Glutamatergic neuron (in vitro differentiated cells): ENCODE measurements at regions not wholly inside any gene's neighbourhood (a gene's known extent, or its start where the extent isn't known, plus 50 kb on each side); places are given as distances from the start of the nearest gene placed in this dataset.

ENCODE experiments used
- DNase-seq: peaks from one replicate; pipeline ENCODE4 v3.0.0; 2022
- H3K27ac Mint-ChIP-seq: one replicate; pipeline ENCODE4 v1.8.0; 2020; ENCODE audit warnings: mild to moderate bottlenecking, mixed read lengths, inconsistent platforms; ENCODE audit not compliant: unreplicated experiment
- H3K27me3 Mint-ChIP-seq: one replicate; pipeline ENCODE4 v1.8.0; 2020; ENCODE audit warnings: mild to moderate bottlenecking, moderate library complexity, mixed read lengths, inconsistent platforms; ENCODE audit not compliant: unreplicated experiment
- H3K36me3 Mint-ChIP-seq: one replicate; pipeline ENCODE4 v1.8.0; 2020; ENCODE audit warnings: mild to moderate bottlenecking, mixed read lengths, inconsistent platforms; ENCODE audit not compliant: unreplicated experiment
- H3K4me1 Mint-ChIP-seq: one replicate; pipeline ENCODE4 v1.8.0; 2020; ENCODE audit warnings: mild to moderate bottlenecking, low read depth, mixed read lengths, inconsistent platforms; ENCODE audit not compliant: unreplicated experiment
- H3K4me3 Mint-ChIP-seq: one replicate; pipeline ENCODE4 v1.8.0; 2020; ENCODE audit warnings: mild to moderate bottlenecking, mixed read lengths, inconsistent platforms; ENCODE audit not compliant: unreplicated experiment
- H3K9me3 Mint-ChIP-seq: one replicate; pipeline ENCODE4 v1.8.0; 2020; ENCODE audit warnings: mild to moderate bottlenecking, moderate library complexity, mixed read lengths, inconsistent platforms; ENCODE audit not compliant: unreplicated experiment
- TF ChIP-seq, protein P1 (sequence below): fragments of 200-600 bp; sonication (generic); IDR thresholded peaks from one replicate; pipeline ENCODE4 v1.5.0; 2021; ENCODE audit not compliant: partially characterized antibody, unreplicated experiment

DNA sequence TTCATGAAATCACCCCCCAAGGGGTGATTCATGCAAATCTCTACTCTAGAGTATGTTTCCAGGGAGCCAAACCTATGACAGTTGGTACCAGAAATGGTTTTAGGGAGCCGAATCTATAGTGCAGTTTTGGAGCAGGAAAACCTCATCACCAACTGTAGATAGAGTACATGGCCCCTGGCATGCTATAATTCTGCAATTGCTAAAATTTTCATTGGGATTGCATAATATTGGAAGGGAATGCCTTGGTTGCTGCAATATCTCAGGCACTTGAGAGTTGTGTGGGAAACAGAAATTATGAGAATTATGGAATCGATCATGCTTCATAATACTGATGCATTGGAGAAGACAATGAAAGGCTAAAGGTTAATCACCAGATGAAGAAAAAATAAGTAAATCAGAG, 148.2 kb upstream of the PLPPR1 start:
- Mint-ChIP-seq H3K27ac (no peak overlapping the region), H3K4me3 (no peak overlapping the region), H3K27me3 (no peaks in the 10 kb centered on the region), H3K9me3 (no peaks in the 10 kb centered on the region), H3K36me3 (no peaks in the 10 kb centered on the region), H3K4me1 (peaks cover 4% of the 10 kb centered on the region)
- no peak for DNase-seq
- TF ChIP-seq, protein P1, sequence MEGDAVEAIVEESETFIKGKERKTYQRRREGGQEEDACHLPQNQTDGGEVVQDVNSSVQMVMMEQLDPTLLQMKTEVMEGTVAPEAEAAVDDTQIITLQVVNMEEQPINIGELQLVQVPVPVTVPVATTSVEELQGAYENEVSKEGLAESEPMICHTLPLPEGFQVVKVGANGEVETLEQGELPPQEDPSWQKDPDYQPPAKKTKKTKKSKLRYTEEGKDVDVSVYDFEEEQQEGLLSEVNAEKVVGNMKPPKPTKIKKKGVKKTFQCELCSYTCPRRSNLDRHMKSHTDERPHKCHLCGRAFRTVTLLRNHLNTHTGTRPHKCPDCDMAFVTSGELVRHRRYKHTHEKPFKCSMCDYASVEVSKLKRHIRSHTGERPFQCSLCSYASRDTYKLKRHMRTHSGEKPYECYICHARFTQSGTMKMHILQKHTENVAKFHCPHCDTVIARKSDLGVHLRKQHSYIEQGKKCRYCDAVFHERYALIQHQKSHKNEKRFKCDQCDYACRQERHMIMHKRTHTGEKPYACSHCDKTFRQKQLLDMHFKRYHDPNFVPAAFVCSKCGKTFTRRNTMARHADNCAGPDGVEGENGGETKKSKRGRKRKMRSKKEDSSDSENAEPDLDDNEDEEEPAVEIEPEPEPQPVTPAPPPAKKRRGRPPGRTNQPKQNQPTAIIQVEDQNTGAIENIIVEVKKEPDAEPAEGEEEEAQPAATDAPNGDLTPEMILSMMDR, result no peak

DNA sequence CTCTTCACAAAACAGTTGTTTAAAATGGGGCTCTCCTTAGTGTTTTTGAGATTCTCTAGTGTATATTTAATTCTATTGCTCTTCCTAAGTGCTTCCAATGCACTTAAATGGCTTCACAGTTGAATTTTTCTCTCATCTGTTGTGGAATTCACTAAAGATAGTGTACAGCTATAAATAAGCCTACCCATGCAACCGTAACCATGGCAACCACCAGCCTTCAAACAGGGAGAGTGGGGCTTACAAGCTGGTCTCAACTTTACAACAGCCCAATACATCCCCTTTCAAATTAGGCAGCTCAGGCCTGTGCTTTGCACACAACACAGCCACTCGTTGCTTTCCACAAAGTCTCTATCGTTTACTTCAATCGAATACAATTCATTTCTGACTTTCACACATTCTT, 144.0 kb upstream of the PLPPR1 start:
- peaks cover 4% of the 10 kb centered on the region for H3K4me1 Mint-ChIP-seq
- no peak overlapping the region for H3K27ac Mint-ChIP-seq
- DNase-seq, result no peak
- no peak overlapping the region for H3K4me3 Mint-ChIP-seq
- TF ChIP-seq, protein P1, result no peak
- no peaks in the 10 kb centered on the region for H3K27me3 Mint-ChIP-seq
- H3K9me3 Mint-ChIP-seq, result no peaks in the 10 kb centered on the region
- no peaks in the 10 kb centered on the region for H3K36me3 Mint-ChIP-seq

DNA sequence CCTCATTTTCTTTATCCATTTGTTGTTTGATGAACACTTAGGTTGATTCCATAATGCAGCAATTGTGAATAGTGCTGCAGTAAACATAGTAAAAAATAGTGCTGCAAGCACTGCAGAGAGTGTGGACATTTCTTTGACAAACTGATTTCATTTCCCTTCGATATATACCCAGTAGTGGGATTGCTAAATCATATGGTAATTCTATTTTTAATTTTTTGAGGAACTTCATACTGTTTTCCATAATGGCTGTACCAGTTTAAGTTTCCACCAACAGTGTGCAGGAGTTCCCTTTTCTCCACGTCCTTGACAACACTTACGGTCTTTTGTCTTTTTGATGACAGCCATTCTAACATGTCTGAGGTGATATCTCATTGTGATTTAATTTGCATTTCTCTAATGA, 138.2 kb upstream of the PLPPR1 start:
- TF ChIP-seq, protein P1, result no peak
- H3K9me3 Mint-ChIP-seq, result no peaks in the 10 kb centered on the region
- no peak for DNase-seq
- H3K27ac Mint-ChIP-seq, result no peak overlapping the region
- no peak overlapping the region for H3K4me3 Mint-ChIP-seq
- H3K36me3 Mint-ChIP-seq, result no peaks in the 10 kb centered on the region
- no peaks in the 10 kb centered on the region for H3K27me3 Mint-ChIP-seq
- H3K4me1 Mint-ChIP-seq, result no peaks in the 10 kb centered on the region

DNA sequence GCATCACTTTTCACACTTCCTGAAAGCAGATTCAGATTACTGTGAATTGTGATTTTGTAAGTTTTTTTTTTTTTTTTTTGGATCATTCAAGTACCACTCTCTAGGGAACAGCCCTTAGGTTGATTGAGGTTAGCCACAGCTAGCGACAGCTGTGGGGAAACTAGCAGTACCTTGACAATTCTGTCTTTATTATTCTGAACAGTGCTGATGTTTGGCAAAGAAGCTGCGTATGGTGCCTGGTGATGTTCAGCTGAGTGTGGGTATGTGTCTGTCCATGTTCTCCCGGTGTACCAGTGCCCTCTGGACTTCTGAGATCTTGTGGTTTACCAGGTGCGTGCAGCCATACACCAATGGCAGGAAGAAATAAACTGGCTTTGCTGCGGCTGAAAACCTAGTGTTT, 117.3 kb upstream of the PLPPR1 start:
- H3K4me3 Mint-ChIP-seq, result no peak overlapping the region
- H3K36me3 Mint-ChIP-seq, result no peaks in the 10 kb centered on the region
- H3K9me3 Mint-ChIP-seq, result no peaks in the 10 kb centered on the region
- no peak for DNase-seq
- peaks cover 2% of the 10 kb centered on the region for H3K4me1 Mint-ChIP-seq
- H3K27ac Mint-ChIP-seq, result no peak overlapping the region
- no peaks in the 10 kb centered on the region for H3K27me3 Mint-ChIP-seq
- TF ChIP-seq, protein P1, result no peak

DNA sequence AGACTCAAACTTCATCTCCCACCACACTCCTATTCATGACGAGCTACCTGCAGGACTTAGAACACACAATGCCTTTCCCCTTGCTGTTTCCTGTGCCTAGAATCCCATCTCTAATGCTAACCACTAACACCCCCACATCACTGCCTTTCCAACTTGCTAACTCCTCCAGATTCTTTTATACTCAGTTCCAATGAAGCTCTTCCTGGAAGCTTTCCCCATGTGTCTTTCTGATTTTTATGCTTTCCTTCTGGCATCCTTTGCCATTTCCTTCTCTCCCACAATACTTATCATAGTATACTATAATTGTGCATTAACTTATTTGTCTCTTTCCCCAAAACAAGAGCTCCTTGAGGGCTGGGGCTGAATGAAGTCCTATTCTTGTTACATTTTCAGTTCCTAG, 115.3 kb upstream of the PLPPR1 start:
- no peak overlapping the region for H3K27ac Mint-ChIP-seq
- no peak for DNase-seq
- peaks cover 2% of the 10 kb centered on the region for H3K4me1 Mint-ChIP-seq
- no peaks in the 10 kb centered on the region for H3K27me3 Mint-ChIP-seq
- TF ChIP-seq, protein P1, result no peak
- no peaks in the 10 kb centered on the region for H3K36me3 Mint-ChIP-seq
- H3K9me3 Mint-ChIP-seq, result no peaks in the 10 kb centered on the region
- H3K4me3 Mint-ChIP-seq, result no peak overlapping the region
